VCaP (cell line): ENCODE measurements at regions not wholly inside any gene's neighbourhood (a gene's known extent, or its start where the extent isn't known, plus 50 kb on each side); places are given as distances from the start of the nearest gene placed in this dataset.

Experiments used
- H3K27ac ChIP-seq: fragments of 450-650 bp; 2 replicates; pipeline ENCODE4 v1.5.1; 2017
- CTCF ChIP-seq: fragments of 450-650 bp; conservative IDR thresholded peaks from 2 replicates; pipeline ENCODE4 v1.5.1; 2017; ENCODE audit warnings: mild to moderate bottlenecking, moderate library complexity

GRCh38 chr2:150127346-150127990 lies 360.0 kb downstream of the RND3 start:
- TF ChIP-seq CTCF, result no peak
- no peak overlapping the region for H3K27ac ChIP-seq

GRCh38 chr2:150126839-150127238 lies 360.6 kb downstream of the RND3 start:
- no peak for TF ChIP-seq CTCF
- no peak overlapping the region for H3K27ac ChIP-seq

- no peak overlapping the region for H3K27ac ChIP-seq
- TF ChIP-seq CTCF, result no peak
Observed at GRCh38 chr2:150126143-150126740, 361.2 kb downstream of the RND3 start.

GRCh38 chr2:150125708-150126107 lies 361.8 kb downstream of the RND3 start:
- TF ChIP-seq CTCF, result no peak
- no peak overlapping the region for H3K27ac ChIP-seq

- no peak for TF ChIP-seq CTCF
- H3K27ac ChIP-seq, result no peak overlapping the region
Observed at GRCh38 chr2:150125188-150125587, 362.3 kb downstream of the RND3 start.

GRCh38 chr2:150124739-150125138 lies 362.7 kb downstream of the RND3 start:
- TF ChIP-seq CTCF, result no peak
- no peak overlapping the region for H3K27ac ChIP-seq

- H3K27ac ChIP-seq, result no peak overlapping the region
- TF ChIP-seq CTCF, result no peak
Observed at GRCh38 chr2:150122871-150123613, 364.4 kb downstream of the RND3 start.
